M059J (cell line): ENCODE measurements at regions not wholly inside any gene's neighbourhood (a gene's known extent, or its start where the extent isn't known, plus 50 kb on each side); places are given as distances from the start of the nearest gene placed in this dataset.
"Not testable (repeated sequence)": the region's sequence is repeated elsewhere in the genome, so short reads cannot be mapped to it uniquely, and the experiment has no call there.

ENCODE experiments used
- DNase-seq: peaks from one replicate; pipeline ENCODE4 v3.0.0-alpha.2; 2012; ENCODE audit warnings: low read depth

- no peak for DNase-seq
Measured at GRCh38 chr13:22883956-22884355, 296.8 kb upstream of the SGCG start.

- DNase-seq: not testable (repeated sequence)
Measured at GRCh38 chr13:22886061-22886460, 294.7 kb upstream of the SGCG start.

GRCh38 chr13:22889376-22889775, 291.4 kb upstream of the SGCG start:
- not testable (repeated sequence) for DNase-seq

- DNase-seq: no peak
Measured at GRCh38 chr13:22893204-22893603, 287.6 kb upstream of the SGCG start.

- no peak for DNase-seq
Measured at GRCh38 chr13:22893777-22894176, 287.0 kb upstream of the SGCG start.

- no peak for DNase-seq
Measured at GRCh38 chr13:22897571-22898314, 283.0 kb upstream of the SGCG start.

GRCh38 chr13:22900416-22900951, 280.3 kb upstream of the SGCG start:
- not testable (repeated sequence) for DNase-seq

GRCh38 chr13:22903301-22903700, 277.5 kb upstream of the SGCG start:
- DNase-seq: no peak

GRCh38 chr13:22903925-22904324, 276.9 kb upstream of the SGCG start:
- DNase-seq: no peak

GRCh38 chr13:22915442-22916082, 265.2 kb upstream of the SGCG start:
- DNase-seq: no peak

- DNase-seq: not testable (repeated sequence)
Measured at GRCh38 chr13:22916276-22916675, 264.5 kb upstream of the SGCG start.

- DNase-seq: no peak
Measured at GRCh38 chr13:22925881-22926747, 254.7 kb upstream of the SGCG start.

- no peak for DNase-seq
Measured at GRCh38 chr13:22926748-22927400, 253.9 kb upstream of the SGCG start.

- DNase-seq: not testable (repeated sequence)
Measured at GRCh38 chr13:22927845-22928244, 252.9 kb upstream of the SGCG start.

GRCh38 chr13:22929381-22930126, 251.2 kb upstream of the SGCG start:
- DNase-seq: no peak

- no peak for DNase-seq
Measured at GRCh38 chr13:22931576-22931975, 249.2 kb upstream of the SGCG start.

GRCh38 chr13:22932632-22933412, 248.0 kb upstream of the SGCG start:
- DNase-seq: not testable (repeated sequence)

GRCh38 chr13:22933571-22934181, 247.1 kb upstream of the SGCG start:
- DNase-seq: no peak

- DNase-seq: no peak
Measured at GRCh38 chr13:22934744-22935523, 245.8 kb upstream of the SGCG start.
